ENCODE measurements at regions not wholly inside any gene's neighbourhood (a gene's known extent, or its start where the extent isn't known, plus 50 kb on each side); places are given as distances from the start of the nearest gene placed in this dataset.
A peak's percentile ranks its signal among the peaks of the same experiment; 100 is the strongest.
"Not testable (repeated sequence)": the region's sequence is repeated elsewhere in the genome, so short reads cannot be mapped to it uniquely, and the experiment has no call there.

- Histone ChIP-seq H3K27ac (ENCODE audit: low read depth, low read length) (no peak overlapping the region), H3K36me3 (ENCODE audit: control insufficient read depth in 3 of 3, insufficient read depth in 3 of 3, low read length in 3 of 3) (no peaks in the 10 kb centered on the region), H3K27me3 (ENCODE audit: control insufficient read depth in 3 of 3, insufficient read depth in 3 of 3, low read length in 3 of 3) (peaks cover 2 to 31% (median 20%) of the 10 kb centered on the region in 3 donors), H3K9ac (ENCODE audit: low read depth in 1 of 3, low read length in 3 of 3) (peak overlapping the region in 1 of 3 donors; percentile 40), H3K4me3 (ENCODE audit: low read length in 3 of 3) (peak overlapping the region; percentile 58 to 65 (median 63)), H3K9me3 (ENCODE audit: control insufficient read depth in 3 of 3, low read length in 3 of 3) (no peaks in the 10 kb centered on the region), H3K4me1 (ENCODE audit: control insufficient read depth in 3 of 3, insufficient read depth in 3 of 3, low read length in 3 of 3) (peaks cover 9 to 16% (median 11%) of the 10 kb centered on the region in 3 donors)
These were observed 139.2 kb upstream of the PALM2AKAP2 start for GRCh38 chr9:109640580-109641371.

GRCh38 chr9:109641372-109641659 lies 138.7 kb upstream of the PALM2AKAP2 start:
- Histone ChIP-seq H3K9ac (ENCODE audit: low read depth in 1 of 3, low read length in 3 of 3) (no peak overlapping the region), H3K4me1 (ENCODE audit: control insufficient read depth in 3 of 3, insufficient read depth in 3 of 3, low read length in 3 of 3) (peaks cover 9 to 16% (median 11%) of the 10 kb centered on the region in 3 donors), H3K4me3 (ENCODE audit: low read length in 3 of 3) (peak overlapping the region; percentile 58 to 65 (median 63)), H3K27ac (ENCODE audit: low read depth, low read length) (no peak overlapping the region), H3K27me3 (ENCODE audit: control insufficient read depth in 3 of 3, insufficient read depth in 3 of 3, low read length in 3 of 3) (peaks cover 2 to 31% (median 20%) of the 10 kb centered on the region in 3 donors), H3K9me3 (ENCODE audit: control insufficient read depth in 3 of 3, low read length in 3 of 3) (no peaks in the 10 kb centered on the region), H3K36me3 (ENCODE audit: control insufficient read depth in 3 of 3, insufficient read depth in 3 of 3, low read length in 3 of 3) (no peaks in the 10 kb centered on the region)

- Histone ChIP-seq H3K9me3 (ENCODE audit: control insufficient read depth in 3 of 3, low read length in 3 of 3) (no peaks in the 10 kb centered on the region), H3K27ac (ENCODE audit: low read depth, low read length) (no peak overlapping the region), H3K36me3 (ENCODE audit: control insufficient read depth in 3 of 3, insufficient read depth in 3 of 3, low read length in 3 of 3) (no peaks in the 10 kb centered on the region), H3K9ac (ENCODE audit: low read depth in 1 of 3, low read length in 3 of 3) (no peak overlapping the region), H3K4me3 (ENCODE audit: low read length in 3 of 3) (no peak overlapping the region), H3K27me3 (ENCODE audit: control insufficient read depth in 3 of 3, insufficient read depth in 3 of 3, low read length in 3 of 3) (no peaks in the 10 kb centered on the region), H3K4me1 (ENCODE audit: control insufficient read depth in 3 of 3, insufficient read depth in 3 of 3, low read length in 3 of 3) (no peaks in the 10 kb centered on the region)
These were observed 127.9 kb upstream of the PALM2AKAP2 start for GRCh38 chr9:109652112-109652511.

GRCh38 chr9:109652971-109653370 lies 127.0 kb upstream of the PALM2AKAP2 start:
- Histone ChIP-seq H3K4me1 (ENCODE audit: control insufficient read depth in 3 of 3, insufficient read depth in 3 of 3, low read length in 3 of 3) (no peaks in the 10 kb centered on the region), H3K9me3 (ENCODE audit: control insufficient read depth in 3 of 3, low read length in 3 of 3) (no peaks in the 10 kb centered on the region), H3K36me3 (ENCODE audit: control insufficient read depth in 3 of 3, insufficient read depth in 3 of 3, low read length in 3 of 3) (no peaks in the 10 kb centered on the region), H3K27ac (ENCODE audit: low read depth, low read length) (no peak overlapping the region), H3K9ac (ENCODE audit: low read depth in 1 of 3, low read length in 3 of 3) (no peak overlapping the region), H3K27me3 (ENCODE audit: control insufficient read depth in 3 of 3, insufficient read depth in 3 of 3, low read length in 3 of 3) (no peaks in the 10 kb centered on the region), H3K4me3 (ENCODE audit: low read length in 3 of 3) (no peak overlapping the region)

- Histone ChIP-seq H3K27ac (ENCODE audit: low read depth, low read length) (no peak overlapping the region), H3K9ac (ENCODE audit: low read depth in 1 of 3, low read length in 3 of 3) (no peak overlapping the region), H3K36me3 (ENCODE audit: control insufficient read depth in 3 of 3, insufficient read depth in 3 of 3, low read length in 3 of 3) (no peaks in the 10 kb centered on the region), H3K4me1 (ENCODE audit: control insufficient read depth in 3 of 3, insufficient read depth in 3 of 3, low read length in 3 of 3) (no peaks in the 10 kb centered on the region), H3K27me3 (ENCODE audit: control insufficient read depth in 3 of 3, insufficient read depth in 3 of 3, low read length in 3 of 3) (no peaks in the 10 kb centered on the region), H3K9me3 (ENCODE audit: control insufficient read depth in 3 of 3, low read length in 3 of 3) (no peaks in the 10 kb centered on the region), H3K4me3 (ENCODE audit: low read length in 3 of 3) (no peak overlapping the region)
These were observed 126.5 kb upstream of the PALM2AKAP2 start for GRCh38 chr9:109653470-109653869.

GRCh38 chr9:109663978-109664377 lies 116.0 kb upstream of the PALM2AKAP2 start:
- H3K9ac ChIP-seq (ENCODE audit: low read depth in 1 of 3, low read length in 3 of 3); H3K4me3 ChIP-seq (ENCODE audit: low read length in 3 of 3); H3K36me3 ChIP-seq (ENCODE audit: control insufficient read depth in 3 of 3, insufficient read depth in 3 of 3, low read length in 3 of 3); H3K27me3 ChIP-seq (ENCODE audit: control insufficient read depth in 3 of 3, insufficient read depth in 3 of 3, low read length in 3 of 3); H3K9me3 ChIP-seq (ENCODE audit: control insufficient read depth in 3 of 3, low read length in 3 of 3); H3K4me1 ChIP-seq (ENCODE audit: control insufficient read depth in 3 of 3, insufficient read depth in 3 of 3, low read length in 3 of 3); H3K27ac ChIP-seq (ENCODE audit: low read depth, low read length): not testable (repeated sequence)

- H3K9ac ChIP-seq (ENCODE audit: low read depth in 1 of 3, low read length in 3 of 3); H3K4me1 ChIP-seq (ENCODE audit: control insufficient read depth in 3 of 3, insufficient read depth in 3 of 3, low read length in 3 of 3); H3K27ac ChIP-seq (ENCODE audit: low read depth, low read length); H3K36me3 ChIP-seq (ENCODE audit: control insufficient read depth in 3 of 3, insufficient read depth in 3 of 3, low read length in 3 of 3); H3K27me3 ChIP-seq (ENCODE audit: control insufficient read depth in 3 of 3, insufficient read depth in 3 of 3, low read length in 3 of 3); H3K4me3 ChIP-seq (ENCODE audit: low read length in 3 of 3); H3K9me3 ChIP-seq (ENCODE audit: control insufficient read depth in 3 of 3, low read length in 3 of 3): not testable (repeated sequence)
These were observed 114.3 kb upstream of the PALM2AKAP2 start for GRCh38 chr9:109665736-109666135.

- Histone ChIP-seq H3K36me3 (ENCODE audit: control insufficient read depth in 3 of 3, insufficient read depth in 3 of 3, low read length in 3 of 3) (no peaks in the 10 kb centered on the region), H3K27ac (ENCODE audit: low read depth, low read length) (no peak overlapping the region), H3K27me3 (ENCODE audit: control insufficient read depth in 3 of 3, insufficient read depth in 3 of 3, low read length in 3 of 3) (no peaks in the 10 kb centered on the region), H3K9ac (ENCODE audit: low read depth in 1 of 3, low read length in 3 of 3) (no peak overlapping the region), H3K9me3 (ENCODE audit: control insufficient read depth in 3 of 3, low read length in 3 of 3) (no peaks in the 10 kb centered on the region), H3K4me3 (ENCODE audit: low read length in 3 of 3) (no peak overlapping the region), H3K4me1 (ENCODE audit: control insufficient read depth in 3 of 3, insufficient read depth in 3 of 3, low read length in 3 of 3) (no peaks in the 10 kb centered on the region)
These were observed 98.7 kb upstream of the PALM2AKAP2 start for GRCh38 chr9:109681301-109681700.

GRCh38 chr9:109682227-109682626 lies 97.8 kb upstream of the PALM2AKAP2 start:
- Histone ChIP-seq H3K36me3 (ENCODE audit: control insufficient read depth in 3 of 3, insufficient read depth in 3 of 3, low read length in 3 of 3) (no peaks in the 10 kb centered on the region), H3K9me3 (ENCODE audit: control insufficient read depth in 3 of 3, low read length in 3 of 3) (no peaks in the 10 kb centered on the region), H3K27ac (ENCODE audit: low read depth, low read length) (no peak overlapping the region), H3K27me3 (ENCODE audit: control insufficient read depth in 3 of 3, insufficient read depth in 3 of 3, low read length in 3 of 3) (no peaks in the 10 kb centered on the region), H3K4me1 (ENCODE audit: control insufficient read depth in 3 of 3, insufficient read depth in 3 of 3, low read length in 3 of 3) (no peaks in the 10 kb centered on the region), H3K4me3 (ENCODE audit: low read length in 3 of 3) (no peak overlapping the region), H3K9ac (ENCODE audit: low read depth in 1 of 3, low read length in 3 of 3) (no peak overlapping the region)

GRCh38 chr9:109683521-109683920 lies 96.5 kb upstream of the PALM2AKAP2 start:
- Histone ChIP-seq H3K9me3 (ENCODE audit: control insufficient read depth in 3 of 3, low read length in 3 of 3) (no peaks in the 10 kb centered on the region), H3K27ac (ENCODE audit: low read depth, low read length) (no peak overlapping the region), H3K4me1 (ENCODE audit: control insufficient read depth in 3 of 3, insufficient read depth in 3 of 3, low read length in 3 of 3) (no peaks in the 10 kb centered on the region), H3K4me3 (ENCODE audit: low read length in 3 of 3) (no peak overlapping the region), H3K36me3 (ENCODE audit: control insufficient read depth in 3 of 3, insufficient read depth in 3 of 3, low read length in 3 of 3) (no peaks in the 10 kb centered on the region), H3K27me3 (ENCODE audit: control insufficient read depth in 3 of 3, insufficient read depth in 3 of 3, low read length in 3 of 3) (no peaks in the 10 kb centered on the region), H3K9ac (ENCODE audit: low read depth in 1 of 3, low read length in 3 of 3) (no peak overlapping the region)
